ENCODE measurements at regions not wholly inside any gene's neighbourhood (a gene's known extent, or its start where the extent isn't known, plus 50 kb on each side); places are given as distances from the start of the nearest gene placed in this dataset.

GRCh38 chr4:36716874-36717273 lies 435.5 kb downstream of the DTHD1 start:
- no peaks in the 10 kb centered on the region for H3F3A ChIP-seq (ENCODE audit: insufficient read depth, low read length)
- H3K4me1 ChIP-seq (ENCODE audit: insufficient read depth, low read length, severe bottlenecking): no peaks in the 10 kb centered on the region
- no peak overlapping the region for H2AFZ ChIP-seq (ENCODE audit: low read length)
- no peaks in the 10 kb centered on the region for H3K79me2 ChIP-seq (ENCODE audit: insufficient read depth, low read length)
- no peak for TF ChIP-seq CTCF (IDR thresholded peaks at IDR 0.05; ENCODE audit: low read length)
- TF ChIP-seq EZH2 (IDR thresholded peaks at IDR 0.05; ENCODE audit: borderline replicate concordance, low read length): no peak
- H3K27me3 ChIP-seq (ENCODE audit: insufficient read depth, low read length): no peaks in the 10 kb centered on the region
- no peak overlapping the region for H3K27ac ChIP-seq (ENCODE audit: low read depth, low read length, poor library complexity, severe bottlenecking)
- H3K9ac ChIP-seq (ENCODE audit: low read length): no peak overlapping the region
- H3K4me3 ChIP-seq (ENCODE audit: low read depth, low read length, poor library complexity, severe bottlenecking): no peak overlapping the region
- no peaks in the 10 kb centered on the region for H3K9me3 ChIP-seq (ENCODE audit: low read length)
- no peaks in the 10 kb centered on the region for H3K9me2 ChIP-seq (ENCODE audit: low read depth, low read length)
- no peaks in the 10 kb centered on the region for H4K20me1 ChIP-seq (ENCODE audit: insufficient read depth, low read length)
- H3K36me3 ChIP-seq (ENCODE audit: insufficient read depth, low read length): no peaks in the 10 kb centered on the region
- no peak overlapping the region for H3K4me2 ChIP-seq (ENCODE audit: low read length)

GRCh38 chr4:36719425-36719824 lies 438.0 kb downstream of the DTHD1 start:
- Histone ChIP-seq H4K20me1 (ENCODE audit: insufficient read depth, low read length) (no peaks in the 10 kb centered on the region), H2AFZ (ENCODE audit: low read length) (no peak overlapping the region), H3K27me3 (ENCODE audit: insufficient read depth, low read length) (no peaks in the 10 kb centered on the region), H3K36me3 (ENCODE audit: insufficient read depth, low read length) (no peaks in the 10 kb centered on the region), H3K4me2 (ENCODE audit: low read length) (no peak overlapping the region), H3K9me3 (ENCODE audit: low read length) (no peaks in the 10 kb centered on the region), H3K9ac (ENCODE audit: low read length) (no peak overlapping the region), H3K4me1 (ENCODE audit: insufficient read depth, low read length, severe bottlenecking) (no peaks in the 10 kb centered on the region), H3K27ac (ENCODE audit: low read depth, low read length, poor library complexity, severe bottlenecking) (no peak overlapping the region), H3K9me2 (ENCODE audit: low read depth, low read length) (no peaks in the 10 kb centered on the region), H3K79me2 (ENCODE audit: insufficient read depth, low read length) (no peaks in the 10 kb centered on the region), H3F3A (ENCODE audit: insufficient read depth, low read length) (no peaks in the 10 kb centered on the region), H3K4me3 (ENCODE audit: low read depth, low read length, poor library complexity, severe bottlenecking) (no peak overlapping the region)
- TF ChIP-seq CTCF (IDR thresholded peaks at IDR 0.05; ENCODE audit: low read length) (no peak), EZH2 (IDR thresholded peaks at IDR 0.05; ENCODE audit: borderline replicate concordance, low read length) (no peak)

- H2AFZ ChIP-seq (ENCODE audit: low read length): no peak overlapping the region
- no peaks in the 10 kb centered on the region for H3K9me2 ChIP-seq (ENCODE audit: low read depth, low read length)
- no peaks in the 10 kb centered on the region for H4K20me1 ChIP-seq (ENCODE audit: insufficient read depth, low read length)
- no peak overlapping the region for H3K27ac ChIP-seq (ENCODE audit: low read depth, low read length, poor library complexity, severe bottlenecking)
- H3K27me3 ChIP-seq (ENCODE audit: insufficient read depth, low read length): no peaks in the 10 kb centered on the region
- H3K4me1 ChIP-seq (ENCODE audit: insufficient read depth, low read length, severe bottlenecking): no peaks in the 10 kb centered on the region
- H3K4me2 ChIP-seq (ENCODE audit: low read length): no peak overlapping the region
- H3K9me3 ChIP-seq (ENCODE audit: low read length): no peaks in the 10 kb centered on the region
- H3K36me3 ChIP-seq (ENCODE audit: insufficient read depth, low read length): no peaks in the 10 kb centered on the region
- TF ChIP-seq EZH2 (IDR thresholded peaks at IDR 0.05; ENCODE audit: borderline replicate concordance, low read length) (no peak), CTCF (IDR thresholded peaks at IDR 0.05; ENCODE audit: low read length) (peak; percentile 13; the same call in 1 of the 2 replicates)
- no peaks in the 10 kb centered on the region for H3F3A ChIP-seq (ENCODE audit: insufficient read depth, low read length)
- H3K4me3 ChIP-seq (ENCODE audit: low read depth, low read length, poor library complexity, severe bottlenecking): no peak overlapping the region
- no peaks in the 10 kb centered on the region for H3K79me2 ChIP-seq (ENCODE audit: insufficient read depth, low read length)
- H3K9ac ChIP-seq (ENCODE audit: low read length): no peak overlapping the region
Measured at GRCh38 chr4:36722986-36723385, 441.6 kb downstream of the DTHD1 start.

Data from OCI-LY1 (cell line).